ENCODE measurements at regions not wholly inside any gene's neighbourhood (a gene's known extent, or its start where the extent isn't known, plus 50 kb on each side); places are given as distances from the start of the nearest gene placed in this dataset.

DNA sequence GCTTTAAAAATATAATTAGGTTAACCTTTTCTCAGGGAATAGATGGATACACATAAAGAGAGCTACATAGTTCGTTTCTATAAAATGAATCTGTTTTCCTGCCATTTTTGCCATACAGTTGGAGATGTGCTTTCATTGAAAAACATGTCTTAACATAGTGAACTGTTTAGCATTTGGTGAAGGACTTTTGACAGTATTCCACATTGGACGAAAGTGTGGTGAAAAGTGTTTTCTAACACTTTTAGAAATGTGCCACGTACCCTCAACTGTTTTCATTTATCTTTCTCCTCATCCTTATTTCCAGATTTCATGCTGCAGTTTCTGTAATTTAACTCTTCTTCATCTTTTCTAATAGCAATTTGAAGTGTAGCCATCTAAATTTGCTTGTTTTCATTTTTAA is 249.1 kb upstream of the MTNR1B start:
- Histone ChIP-seq H3K36me3 (ENCODE audit: insufficient read depth) (no peaks in the 10 kb centered on the region), H3K79me2 (replicated peaks; ENCODE audit: insufficient read depth) (no peaks in the 10 kb centered on the region), H3K27ac (ENCODE audit: low read depth) (no peak overlapping the region), H3K4me1 (ENCODE audit: insufficient read depth) (no peaks in the 10 kb centered on the region), H3F3A (replicated peaks; ENCODE audit: low read depth) (no peaks in the 10 kb centered on the region), H3K4me2 (no peak overlapping the region), H2AFZ (no peak overlapping the region), H3K9me2 (ENCODE audit: insufficient read depth) (peaks cover 11% of the 10 kb centered on the region; the same call in 1 of the 2 replicates), H4K20me1 (replicated peaks; ENCODE audit: insufficient read depth) (no peaks in the 10 kb centered on the region), H3K4me3 (no peak overlapping the region), H3K27me3 (ENCODE audit: insufficient read depth) (no peaks in the 10 kb centered on the region)
- Mint-ChIP-seq H3K27ac (no peak overlapping the region), H3K9me3 (peaks cover 11% of the 10 kb centered on the region; the same call in 2 of the 3 replicates), H3K27me3 (ENCODE audit: insufficient read depth, low read depth, poor library complexity) (peaks cover 5% of the 10 kb centered on the region), H3K4me3 (no peak overlapping the region), H3K36me3 (ENCODE audit: low read depth) (peaks cover 22% of the 10 kb centered on the region; the same call in 2 of the 3 replicates), H3K4me1 (peaks cover 4% of the 10 kb centered on the region)
- no peak for ATAC-seq
- TF ChIP-seq EZH2 (IDR thresholded peaks at IDR 0.05; ENCODE audit: low read depth, unreplicated experiment) = no peak
- no peak for DNase-seq (ENCODE audit: low spot score)

DNA sequence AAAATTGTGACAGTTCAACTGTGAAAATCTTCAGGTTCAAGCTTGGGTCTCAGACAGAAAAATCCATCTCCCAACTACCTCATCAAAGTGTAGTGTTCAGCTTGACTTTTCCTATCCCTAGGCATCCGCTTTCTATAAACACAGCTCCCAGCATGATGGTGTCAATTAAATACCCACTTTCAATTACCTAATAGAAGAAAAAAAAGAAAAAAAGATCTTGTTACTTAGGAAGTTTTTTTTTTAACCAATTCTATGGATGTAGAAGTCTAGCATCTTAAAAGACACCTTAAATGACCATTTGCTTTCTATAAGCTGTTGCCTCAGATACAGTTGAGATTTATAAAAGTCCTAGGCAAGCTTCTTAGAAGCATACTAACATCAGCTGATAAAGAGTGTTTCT is 244.1 kb upstream of the MTNR1B start:
- Histone ChIP-seq H3F3A (replicated peaks; ENCODE audit: low read depth) (no peaks in the 10 kb centered on the region), H3K27me3 (ENCODE audit: insufficient read depth) (no peaks in the 10 kb centered on the region), H3K4me1 (ENCODE audit: insufficient read depth) (no peaks in the 10 kb centered on the region; the same call in 1 of the 2 replicates), H3K79me2 (replicated peaks; ENCODE audit: insufficient read depth) (no peaks in the 10 kb centered on the region), H3K36me3 (ENCODE audit: insufficient read depth) (no peaks in the 10 kb centered on the region), H3K4me3 (no peak overlapping the region), H3K9me2 (ENCODE audit: insufficient read depth) (no peaks in the 10 kb centered on the region; the same call in 1 of the 2 replicates), H2AFZ (no peak overlapping the region), H3K27ac (ENCODE audit: low read depth) (no peak overlapping the region), H4K20me1 (replicated peaks; ENCODE audit: insufficient read depth) (no peaks in the 10 kb centered on the region), H3K4me2 (no peak overlapping the region)
- no peak overlapping the region for H3K4me3 Mint-ChIP-seq
- peaks cover 22% of the 10 kb centered on the region; the same call in 2 of the 3 replicates for H3K36me3 Mint-ChIP-seq (ENCODE audit: low read depth)
- DNase-seq (ENCODE audit: low spot score) (no peak), ATAC-seq (no peak)
- no peak for TF ChIP-seq CREB1 (CRISPR knock-in tag; IDR thresholded peaks at IDR 0.05; ENCODE audit: low read depth)
- TF ChIP-seq EZH2phosphoT487 (IDR thresholded peaks at IDR 0.05; ENCODE audit: unreplicated experiment) = no peak
- TF ChIP-seq, protein P1, sequence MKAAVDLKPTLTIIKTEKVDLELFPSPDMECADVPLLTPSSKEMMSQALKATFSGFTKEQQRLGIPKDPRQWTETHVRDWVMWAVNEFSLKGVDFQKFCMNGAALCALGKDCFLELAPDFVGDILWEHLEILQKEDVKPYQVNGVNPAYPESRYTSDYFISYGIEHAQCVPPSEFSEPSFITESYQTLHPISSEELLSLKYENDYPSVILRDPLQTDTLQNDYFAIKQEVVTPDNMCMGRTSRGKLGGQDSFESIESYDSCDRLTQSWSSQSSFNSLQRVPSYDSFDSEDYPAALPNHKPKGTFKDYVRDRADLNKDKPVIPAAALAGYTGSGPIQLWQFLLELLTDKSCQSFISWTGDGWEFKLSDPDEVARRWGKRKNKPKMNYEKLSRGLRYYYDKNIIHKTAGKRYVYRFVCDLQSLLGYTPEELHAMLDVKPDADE (IDR thresholded peaks at IDR 0.05) = no peak
- TF ChIP-seq, protein P2, sequence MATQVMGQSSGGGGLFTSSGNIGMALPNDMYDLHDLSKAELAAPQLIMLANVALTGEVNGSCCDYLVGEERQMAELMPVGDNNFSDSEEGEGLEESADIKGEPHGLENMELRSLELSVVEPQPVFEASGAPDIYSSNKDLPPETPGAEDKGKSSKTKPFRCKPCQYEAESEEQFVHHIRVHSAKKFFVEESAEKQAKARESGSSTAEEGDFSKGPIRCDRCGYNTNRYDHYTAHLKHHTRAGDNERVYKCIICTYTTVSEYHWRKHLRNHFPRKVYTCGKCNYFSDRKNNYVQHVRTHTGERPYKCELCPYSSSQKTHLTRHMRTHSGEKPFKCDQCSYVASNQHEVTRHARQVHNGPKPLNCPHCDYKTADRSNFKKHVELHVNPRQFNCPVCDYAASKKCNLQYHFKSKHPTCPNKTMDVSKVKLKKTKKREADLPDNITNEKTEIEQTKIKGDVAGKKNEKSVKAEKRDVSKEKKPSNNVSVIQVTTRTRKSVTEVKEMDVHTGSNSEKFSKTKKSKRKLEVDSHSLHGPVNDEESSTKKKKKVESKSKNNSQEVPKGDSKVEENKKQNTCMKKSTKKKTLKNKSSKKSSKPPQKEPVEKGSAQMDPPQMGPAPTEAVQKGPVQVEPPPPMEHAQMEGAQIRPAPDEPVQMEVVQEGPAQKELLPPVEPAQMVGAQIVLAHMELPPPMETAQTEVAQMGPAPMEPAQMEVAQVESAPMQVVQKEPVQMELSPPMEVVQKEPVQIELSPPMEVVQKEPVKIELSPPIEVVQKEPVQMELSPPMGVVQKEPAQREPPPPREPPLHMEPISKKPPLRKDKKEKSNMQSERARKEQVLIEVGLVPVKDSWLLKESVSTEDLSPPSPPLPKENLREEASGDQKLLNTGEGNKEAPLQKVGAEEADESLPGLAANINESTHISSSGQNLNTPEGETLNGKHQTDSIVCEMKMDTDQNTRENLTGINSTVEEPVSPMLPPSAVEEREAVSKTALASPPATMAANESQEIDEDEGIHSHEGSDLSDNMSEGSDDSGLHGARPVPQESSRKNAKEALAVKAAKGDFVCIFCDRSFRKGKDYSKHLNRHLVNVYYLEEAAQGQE (IDR thresholded peaks at IDR 0.05; ENCODE audit: unreplicated experiment) = no peak
- no peak for TF ChIP-seq JUNB (IDR thresholded peaks at IDR 0.05; ENCODE audit: unreplicated experiment)
- TF ChIP-seq, protein P3, sequence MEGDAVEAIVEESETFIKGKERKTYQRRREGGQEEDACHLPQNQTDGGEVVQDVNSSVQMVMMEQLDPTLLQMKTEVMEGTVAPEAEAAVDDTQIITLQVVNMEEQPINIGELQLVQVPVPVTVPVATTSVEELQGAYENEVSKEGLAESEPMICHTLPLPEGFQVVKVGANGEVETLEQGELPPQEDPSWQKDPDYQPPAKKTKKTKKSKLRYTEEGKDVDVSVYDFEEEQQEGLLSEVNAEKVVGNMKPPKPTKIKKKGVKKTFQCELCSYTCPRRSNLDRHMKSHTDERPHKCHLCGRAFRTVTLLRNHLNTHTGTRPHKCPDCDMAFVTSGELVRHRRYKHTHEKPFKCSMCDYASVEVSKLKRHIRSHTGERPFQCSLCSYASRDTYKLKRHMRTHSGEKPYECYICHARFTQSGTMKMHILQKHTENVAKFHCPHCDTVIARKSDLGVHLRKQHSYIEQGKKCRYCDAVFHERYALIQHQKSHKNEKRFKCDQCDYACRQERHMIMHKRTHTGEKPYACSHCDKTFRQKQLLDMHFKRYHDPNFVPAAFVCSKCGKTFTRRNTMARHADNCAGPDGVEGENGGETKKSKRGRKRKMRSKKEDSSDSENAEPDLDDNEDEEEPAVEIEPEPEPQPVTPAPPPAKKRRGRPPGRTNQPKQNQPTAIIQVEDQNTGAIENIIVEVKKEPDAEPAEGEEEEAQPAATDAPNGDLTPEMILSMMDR (conservative IDR thresholded peaks at IDR 0.05; ENCODE audit: low read depth in 2 of 2) = no peak
- TF ChIP-seq EZH2 (IDR thresholded peaks at IDR 0.05; ENCODE audit: low read depth, unreplicated experiment) = no peak
- no peak for TF ChIP-seq ZNF331 (CRISPR knock-in tag; IDR thresholded peaks at IDR 0.05; ENCODE audit: low read depth)
- TF ChIP-seq NANOG (IDR thresholded peaks at IDR 0.05; ENCODE audit: borderline replicate concordance) = no peak
- peaks cover 2% of the 10 kb centered on the region for H3K27me3 Mint-ChIP-seq (ENCODE audit: insufficient read depth, low read depth, poor library complexity)
- no peak overlapping the region for H3K27ac Mint-ChIP-seq
- H3K9me3 Mint-ChIP-seq = peaks cover 11% of the 10 kb centered on the region; the same call in 2 of the 3 replicates
- H3K4me1 Mint-ChIP-seq = peaks cover 8% of the 10 kb centered on the region; the same call in 2 of the 3 replicates

All from GM23338 (cell line).